Glomerular endothelial cell (primary cell): ENCODE measurements at regions not wholly inside any gene's neighbourhood (a gene's known extent, or its start where the extent isn't known, plus 50 kb on each side); places are given as distances from the start of the nearest gene placed in this dataset.

ENCODE experiments used
- DNase-seq: peaks from one replicate; pipeline ENCODE4 v3.0.0-alpha.2; 2011; ENCODE audit warnings: low read depth, low spot score; ENCODE audit errors: extremely low read depth

- DNase-seq, result no peak
Measured at GRCh38 chr22:49239264-49240015, 588.2 kb downstream of the BRD1 start.

- DNase-seq, result no peak
Measured at GRCh38 chr22:49238181-49239141, 589.2 kb downstream of the BRD1 start.

GRCh38 chr22:49237703-49238102, 590.0 kb downstream of the BRD1 start:
- no peak for DNase-seq

- no peak for DNase-seq
Measured at GRCh38 chr22:49237279-49237678, 590.4 kb downstream of the BRD1 start.

GRCh38 chr22:49236541-49237075, 591.1 kb downstream of the BRD1 start:
- DNase-seq, result no peak

- no peak for DNase-seq
Measured at GRCh38 chr22:49235463-49236300, 592.0 kb downstream of the BRD1 start.

- no peak for DNase-seq
Measured at GRCh38 chr22:49234459-49234858, 593.2 kb downstream of the BRD1 start.

GRCh38 chr22:49233507-49234100, 594.1 kb downstream of the BRD1 start:
- no peak for DNase-seq

GRCh38 chr22:49232319-49233067, 595.2 kb downstream of the BRD1 start:
- DNase-seq, result no peak

GRCh38 chr22:49230194-49230577, 597.5 kb downstream of the BRD1 start:
- DNase-seq, result no peak

- no peak for DNase-seq
Measured at GRCh38 chr22:49229483-49230193, 598.0 kb downstream of the BRD1 start.

- DNase-seq, result no peak
Measured at GRCh38 chr22:49228431-49229037, 599.1 kb downstream of the BRD1 start.

- DNase-seq, result no peak
Measured at GRCh38 chr22:49227670-49228069, 600.0 kb downstream of the BRD1 start.

GRCh38 chr22:49226096-49226495, 601.6 kb downstream of the BRD1 start:
- no peak for DNase-seq

- DNase-seq, result no peak
Measured at GRCh38 chr22:49224243-49224642, 603.4 kb downstream of the BRD1 start.

- no peak for DNase-seq
Measured at GRCh38 chr22:49218142-49218541, 609.5 kb downstream of the BRD1 start.

- DNase-seq, result no peak
Measured at GRCh38 chr22:49216579-49216978, 611.1 kb downstream of the BRD1 start.

- no peak for DNase-seq
Measured at GRCh38 chr22:49215840-49216239, 611.8 kb downstream of the BRD1 start.

- no peak for DNase-seq
Measured at GRCh38 chr22:49214976-49215375, 612.7 kb downstream of the BRD1 start.
